CD4-positive, alpha-beta T cell treated with Interleukin-15 for 4 hours (primary cell): ENCODE measurements at regions not wholly inside any gene's neighbourhood (a gene's known extent, or its start where the extent isn't known, plus 50 kb on each side); places are given as distances from the start of the nearest gene placed in this dataset.
"Not testable (repeated sequence)": the region's sequence is repeated elsewhere in the genome, so short reads cannot be mapped to it uniquely, and the experiment has no call there.

Experiments
- DNase-seq: peaks from one replicate; pipeline ENCODE4 v3.0.0-alpha.2; 2020; ENCODE audit warnings: low spot score

GRCh38 chr7:104956753-104957450 is 57.1 kb upstream of the KMT2E start:
- peak; percentile 72 for DNase-seq

- DNase-seq = no peak
These were observed 55.6 kb upstream of the KMT2E start for GRCh38 chr7:104958371-104958865.

- not testable (repeated sequence) for DNase-seq
These were observed 54.5 kb upstream of the KMT2E start for GRCh38 chr7:104959483-104959882.

- DNase-seq = no peak
These were observed 53.1 kb upstream of the KMT2E start for GRCh38 chr7:104960741-104961448.

GRCh38 chr7:104961821-104962220 is 52.2 kb upstream of the KMT2E start:
- DNase-seq = no peak

GRCh38 chr7:104962781-104963180 is 51.2 kb upstream of the KMT2E start:
- no peak for DNase-seq

- no peak for DNase-seq
These were observed 50.5 kb upstream of the KMT2E start for GRCh38 chr7:104963378-104963990.

- DNase-seq = no peak
These were observed 50.0 kb upstream of the KMT2E start for GRCh38 chr7:104963991-104964385.
